Smooth muscle cell (in vitro differentiated cells): ENCODE measurements at regions not wholly inside any gene's neighbourhood (a gene's known extent, or its start where the extent isn't known, plus 50 kb on each side); places are given as distances from the start of the nearest gene placed in this dataset.

ENCODE experiments used
- DNase-seq: peaks from one replicate; lab custom pipeline; 2025; ENCODE audit not compliant: unreplicated experiment; lab: John Stamatoyannopoulos, UW
- H2AFZ ChIP-seq: fragments of 200-600 bp; sonication (generic); 2 replicates; pipeline ENCODE4 v1.6.0; 2016; ENCODE audit warnings: antibody characterized with exemption, low read depth, mild to moderate bottlenecking
- H3F3A ChIP-seq: fragments of 200-600 bp; sonication (generic); 2 replicates; pipeline ENCODE4 v1.6.0; 2017; ENCODE audit warnings: antibody characterized with exemption, low read depth
- H3K27ac ChIP-seq: fragments of 200-600 bp; sonication (generic); 2 replicates; pipeline ENCODE4 v1.5.1; 2016; ENCODE audit warnings: low read depth, mild to moderate bottlenecking
- H3K27me3 ChIP-seq: fragments of 200-600 bp; sonication (generic); 2 replicates; pipeline ENCODE4 v1.6.1; 2016; ENCODE audit warnings: low read depth, mild to moderate bottlenecking
- H3K36me3 ChIP-seq: fragments of 200-600 bp; sonication (generic); 2 replicates; pipeline ENCODE4 v1.5.1; 2016; ENCODE audit warnings: low read depth
- H3K4me1 ChIP-seq: fragments of 200-600 bp; sonication (generic); 2 replicates; pipeline ENCODE4 v1.5.1; 2016; ENCODE audit warnings: low read depth
- H3K4me2 ChIP-seq: fragments of 200-600 bp; sonication (generic); 2 replicates; pipeline ENCODE4 v1.6.0; 2016; ENCODE audit warnings: mild to moderate bottlenecking
- H3K4me3 ChIP-seq: fragments of 200-600 bp; sonication (generic); 2 replicates; pipeline ENCODE4 v1.5.1; 2016; ENCODE audit warnings: mild to moderate bottlenecking
- H3K79me2 ChIP-seq: fragments of 200-600 bp; sonication (generic); 2 replicates; pipeline ENCODE4 v1.6.0; 2016; ENCODE audit warnings: low read depth, mild to moderate bottlenecking
- H3K9ac ChIP-seq: fragments of 200-600 bp; sonication (generic); 2 replicates; pipeline ENCODE4 v1.6.0; 2016; ENCODE audit warnings: low read depth
- H3K9me3 ChIP-seq: fragments of 200-600 bp; sonication (generic); replicated peaks from 2 replicates; pipeline ENCODE4 v1.5.1; 2016; ENCODE audit warnings: low read depth
- H4K20me1 ChIP-seq: fragments of 200-600 bp; sonication (generic); 2 replicates; pipeline ENCODE4 v1.6.0; 2016; ENCODE audit warnings: low read depth
- CTCF ChIP-seq: fragments of 200-600 bp; sonication (generic); IDR thresholded peaks from 2 replicates; pipeline ENCODE4 v1.5.1; 2017; ENCODE audit warnings: borderline replicate concordance, mild to moderate bottlenecking, antibody characterized with exemption; ENCODE audit not compliant: insufficient read depth, poor library complexity, severe bottlenecking
- WGBS: methylation state at CpG from one replicate; pipeline ENCODE4 v1.1.7; 2016; ENCODE audit warnings: low lambda C conversion rate; 5-methylcytosine and 5-hydroxymethylcytosine counted together

GRCh38 chr2:139964721-139965440 is 1184.7 kb upstream of the NXPH2 start:
- Histone ChIP-seq H3F3A (no peaks in the 10 kb centered on the region), H3K27me3 (no peaks in the 10 kb centered on the region), H2AFZ (no peak overlapping the region), H3K4me1 (no peaks in the 10 kb centered on the region), H3K9ac (no peak overlapping the region), H3K9me3 (no peaks in the 10 kb centered on the region), H3K27ac (no peak overlapping the region), H4K20me1 (no peaks in the 10 kb centered on the region), H3K4me2 (no peak overlapping the region), H3K36me3 (no peaks in the 10 kb centered on the region), H3K4me3 (no peak overlapping the region), H3K79me2 (no peaks in the 10 kb centered on the region)
- TF ChIP-seq CTCF = no peak
- DNase-seq = no peak
- WGBS = 86% methylated on average over 3 of the region's 3 CpGs

GRCh38 chr2:139963863-139964355 is 1183.7 kb upstream of the NXPH2 start:
- no peaks in the 10 kb centered on the region for H3K9me3 ChIP-seq
- H3K27ac ChIP-seq = no peak overlapping the region
- no peaks in the 10 kb centered on the region for H4K20me1 ChIP-seq
- 88% methylated on average over 10 of the region's 10 CpGs for WGBS
- no peak for DNase-seq
- H2AFZ ChIP-seq = no peak overlapping the region
- no peaks in the 10 kb centered on the region for H3K36me3 ChIP-seq
- H3K4me1 ChIP-seq = no peaks in the 10 kb centered on the region
- TF ChIP-seq CTCF = no peak
- H3K9ac ChIP-seq = no peak overlapping the region
- no peak overlapping the region for H3K4me3 ChIP-seq
- no peaks in the 10 kb centered on the region for H3F3A ChIP-seq
- no peak overlapping the region for H3K4me2 ChIP-seq
- H3K27me3 ChIP-seq = no peaks in the 10 kb centered on the region
- H3K79me2 ChIP-seq = no peaks in the 10 kb centered on the region

- H3K9ac ChIP-seq = no peak overlapping the region
- H3K36me3 ChIP-seq = no peaks in the 10 kb centered on the region
- no peaks in the 10 kb centered on the region for H4K20me1 ChIP-seq
- 94% methylated on average over 6 of the region's 6 CpGs for WGBS
- no peak overlapping the region for H3K4me3 ChIP-seq
- no peaks in the 10 kb centered on the region for H3K27me3 ChIP-seq
- no peak overlapping the region for H2AFZ ChIP-seq
- no peaks in the 10 kb centered on the region for H3K4me1 ChIP-seq
- DNase-seq = no peak
- H3F3A ChIP-seq = no peaks in the 10 kb centered on the region
- H3K9me3 ChIP-seq = no peaks in the 10 kb centered on the region
- no peaks in the 10 kb centered on the region for H3K79me2 ChIP-seq
- H3K27ac ChIP-seq = no peak overlapping the region
- H3K4me2 ChIP-seq = no peak overlapping the region
- no peak for TF ChIP-seq CTCF
Observed at GRCh38 chr2:139949242-139949972, 1169.2 kb upstream of the NXPH2 start.
